ENCODE measurements at regions not wholly inside any gene's neighbourhood (a gene's known extent, or its start where the extent isn't known, plus 50 kb on each side); places are given as distances from the start of the nearest gene placed in this dataset.

DNA sequence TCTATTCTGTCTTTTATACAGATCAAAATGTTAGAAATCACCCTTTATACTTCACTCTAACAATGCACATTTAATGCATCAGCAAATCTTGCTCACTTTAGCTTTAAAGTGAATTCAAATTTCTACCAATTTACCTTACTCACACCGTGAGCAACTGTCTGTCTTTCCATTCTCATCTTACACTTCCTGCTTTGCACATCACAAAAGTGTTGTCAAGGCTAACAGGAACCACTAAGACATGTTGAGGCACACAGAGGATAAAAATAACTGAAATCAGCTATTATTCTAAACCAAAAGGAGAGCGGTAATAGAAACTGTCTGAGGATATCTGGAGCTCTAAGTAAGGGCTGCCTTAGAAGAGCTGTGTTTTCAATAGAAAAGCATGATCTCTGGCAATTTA lies 519.9 kb downstream of the ZBBX start:
- TF ChIP-seq EZH2phosphoT487 (IDR thresholded peaks at IDR 0.05; ENCODE audit: insufficient read depth, low read depth) (no peak), EZH2 (IDR thresholded peaks at IDR 0.05; ENCODE audit: insufficient read depth, poor library complexity, severe bottlenecking) (no peak)
